ENCODE measurements at regions not wholly inside any gene's neighbourhood (a gene's known extent, or its start where the extent isn't known, plus 50 kb on each side); places are given as distances from the start of the nearest gene placed in this dataset.

DNA sequence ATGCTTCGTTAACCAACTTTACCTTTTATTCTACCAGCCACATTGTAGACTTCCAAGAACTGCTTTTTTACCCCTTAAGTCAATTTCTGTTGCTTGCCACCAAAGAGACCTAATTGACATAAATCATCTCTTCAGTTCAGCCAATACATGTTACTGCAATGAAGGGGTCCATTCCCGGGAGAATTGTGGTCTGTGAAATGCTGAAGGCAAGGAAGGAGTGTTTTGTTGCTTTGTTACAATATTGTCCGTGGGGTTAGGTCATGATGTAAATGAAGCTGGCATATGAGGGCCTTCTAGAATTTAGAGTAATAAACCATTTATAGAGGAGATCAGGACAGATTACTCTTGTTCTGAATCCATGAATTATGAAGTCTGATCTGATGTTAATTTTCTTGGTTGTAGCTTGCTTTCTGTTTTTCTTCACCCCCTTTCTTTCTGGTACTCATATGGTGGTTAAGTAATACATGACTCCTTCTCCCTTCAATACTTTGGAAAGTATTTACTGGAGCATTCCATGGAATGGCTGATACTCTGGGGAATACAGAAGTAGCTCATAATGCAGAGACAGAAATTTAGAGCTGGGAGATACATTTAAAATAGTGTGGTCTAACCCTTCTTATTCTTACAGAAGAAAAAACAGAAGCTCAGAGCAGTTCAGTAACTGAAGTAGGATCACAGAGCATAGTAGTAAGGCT, 297.0 kb upstream of the CLINT1 start:
- TF ChIP-seq, protein P1, sequence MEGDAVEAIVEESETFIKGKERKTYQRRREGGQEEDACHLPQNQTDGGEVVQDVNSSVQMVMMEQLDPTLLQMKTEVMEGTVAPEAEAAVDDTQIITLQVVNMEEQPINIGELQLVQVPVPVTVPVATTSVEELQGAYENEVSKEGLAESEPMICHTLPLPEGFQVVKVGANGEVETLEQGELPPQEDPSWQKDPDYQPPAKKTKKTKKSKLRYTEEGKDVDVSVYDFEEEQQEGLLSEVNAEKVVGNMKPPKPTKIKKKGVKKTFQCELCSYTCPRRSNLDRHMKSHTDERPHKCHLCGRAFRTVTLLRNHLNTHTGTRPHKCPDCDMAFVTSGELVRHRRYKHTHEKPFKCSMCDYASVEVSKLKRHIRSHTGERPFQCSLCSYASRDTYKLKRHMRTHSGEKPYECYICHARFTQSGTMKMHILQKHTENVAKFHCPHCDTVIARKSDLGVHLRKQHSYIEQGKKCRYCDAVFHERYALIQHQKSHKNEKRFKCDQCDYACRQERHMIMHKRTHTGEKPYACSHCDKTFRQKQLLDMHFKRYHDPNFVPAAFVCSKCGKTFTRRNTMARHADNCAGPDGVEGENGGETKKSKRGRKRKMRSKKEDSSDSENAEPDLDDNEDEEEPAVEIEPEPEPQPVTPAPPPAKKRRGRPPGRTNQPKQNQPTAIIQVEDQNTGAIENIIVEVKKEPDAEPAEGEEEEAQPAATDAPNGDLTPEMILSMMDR (optimal IDR thresholded peaks at IDR 0.05 in 1 of 3, IDR thresholded peaks at IDR 0.05 in 1 of 3, conservative IDR thresholded peaks at IDR 0.05 in 1 of 3; ENCODE audit: extremely low read depth in 1 of 3, insufficient read depth in 2 of 3, low read length in 3 of 3) = no peak
- TF ChIP-seq EZH2 (IDR thresholded peaks at IDR 0.05; ENCODE audit: low read length) = no peak

Measured in keratinocyte (primary cell).